Suprapubic skin (tissue), 4 donors: ENCODE measurements at regions not wholly inside any gene's neighbourhood (a gene's known extent, or its start where the extent isn't known, plus 50 kb on each side); places are given as distances from the start of the nearest gene placed in this dataset.
"Not testable (repeated sequence)": the region's sequence is repeated elsewhere in the genome, so short reads cannot be mapped to it uniquely, and the experiment has no call there.

Experiments
- DNase-seq, 2 donors: peaks; one replicate each; pipeline ENCODE4 v3.0.0-alpha.2; 2019; ENCODE audit warnings: low spot score in 2 of 2
- H3K27ac ChIP-seq: fragments of 200-600 bp; sonication (generic); one replicate; pipeline ENCODE4 v1.5.1; 2019
- H3K27me3 ChIP-seq: fragments of 200-600 bp; sonication (generic); one replicate; pipeline ENCODE4 v1.5.1; 2019
- H3K36me3 ChIP-seq: fragments of 200-600 bp; sonication (generic); one replicate; pipeline ENCODE4 v1.5.1; 2019
- H3K4me1 ChIP-seq: fragments of 200-600 bp; sonication (generic); one replicate; pipeline ENCODE4 v1.5.1; 2019
- H3K4me3 ChIP-seq: fragments of 200-600 bp; sonication (generic); one replicate; pipeline ENCODE4 v1.5.1; 2019; ENCODE audit warnings: mild to moderate bottlenecking
- H3K9me3 ChIP-seq: fragments of 200-600 bp; sonication (generic); one replicate; pipeline ENCODE4 v1.5.1; 2019
- EP300 ChIP-seq: sonication (generic); formaldehyde crosslinking; IDR thresholded peaks from one replicate; pipeline ENCODE4 v1.6.1; 2017; ENCODE audit warnings: antibody characterized with exemption
- POLR2A ChIP-seq, 2 donors: fragments of 450-650 bp; IDR thresholded peaks; one replicate each; pipeline ENCODE4 v1.6.1; 2017; ENCODE audit warnings: antibody characterized with exemption in 2 of 2, mild to moderate bottlenecking in 2 of 2, moderate library complexity in 2 of 2
- POLR2AphosphoS5 ChIP-seq, 3 donors: sonication (generic); formaldehyde crosslinking; IDR thresholded peaks; one replicate each; pipeline ENCODE4 v1.6.1; 2017; ENCODE audit warnings: antibody characterized with exemption in 3 of 3
- WGBS: methylation state at CpG from one replicate; pipeline ENCODE4 v1.1.5; 2018; 5-methylcytosine and 5-hydroxymethylcytosine counted together
- TF ChIP-seq, protein P1 (sequence below), 2 donors: fragments of 200-600 bp in 1 of 2; fragments of 450-650 bp in 1 of 2; sonication (generic) in 1 of 2; IDR thresholded peaks; one replicate each; pipeline ENCODE4 v1.5.1; 2016 to 2019; ENCODE audit warnings: antibody characterized with exemption in 2 of 2, mild to moderate bottlenecking in 1 of 2, moderate library complexity in 1 of 2

GRCh38 chr6:115058414-115059211 lies 715.8 kb upstream of the HS3ST5 start:
- Histone ChIP-seq H3K9me3 (no peaks in the 10 kb centered on the region), H3K36me3 (no peaks in the 10 kb centered on the region), H3K27me3 (no peaks in the 10 kb centered on the region), H3K4me1 (no peaks in the 10 kb centered on the region), H3K4me3 (no peak overlapping the region), H3K27ac (no peak overlapping the region)
- DNase-seq: no peak
- no peak for TF ChIP-seq POLR2AphosphoS5 (IDR thresholded peaks at IDR 0.05)
- TF ChIP-seq, protein P1, sequence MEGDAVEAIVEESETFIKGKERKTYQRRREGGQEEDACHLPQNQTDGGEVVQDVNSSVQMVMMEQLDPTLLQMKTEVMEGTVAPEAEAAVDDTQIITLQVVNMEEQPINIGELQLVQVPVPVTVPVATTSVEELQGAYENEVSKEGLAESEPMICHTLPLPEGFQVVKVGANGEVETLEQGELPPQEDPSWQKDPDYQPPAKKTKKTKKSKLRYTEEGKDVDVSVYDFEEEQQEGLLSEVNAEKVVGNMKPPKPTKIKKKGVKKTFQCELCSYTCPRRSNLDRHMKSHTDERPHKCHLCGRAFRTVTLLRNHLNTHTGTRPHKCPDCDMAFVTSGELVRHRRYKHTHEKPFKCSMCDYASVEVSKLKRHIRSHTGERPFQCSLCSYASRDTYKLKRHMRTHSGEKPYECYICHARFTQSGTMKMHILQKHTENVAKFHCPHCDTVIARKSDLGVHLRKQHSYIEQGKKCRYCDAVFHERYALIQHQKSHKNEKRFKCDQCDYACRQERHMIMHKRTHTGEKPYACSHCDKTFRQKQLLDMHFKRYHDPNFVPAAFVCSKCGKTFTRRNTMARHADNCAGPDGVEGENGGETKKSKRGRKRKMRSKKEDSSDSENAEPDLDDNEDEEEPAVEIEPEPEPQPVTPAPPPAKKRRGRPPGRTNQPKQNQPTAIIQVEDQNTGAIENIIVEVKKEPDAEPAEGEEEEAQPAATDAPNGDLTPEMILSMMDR (IDR thresholded peaks at IDR 0.05): no peak
- TF ChIP-seq EP300: no peak
- WGBS: 46% methylated on average over 3 of the region's 3 CpGs

GRCh38 chr6:115055579-115055978 lies 712.8 kb upstream of the HS3ST5 start:
- no peak overlapping the region for H3K4me3 ChIP-seq
- no peaks in the 10 kb centered on the region for H3K9me3 ChIP-seq
- no peak overlapping the region for H3K27ac ChIP-seq
- H3K27me3 ChIP-seq: no peaks in the 10 kb centered on the region
- TF ChIP-seq POLR2AphosphoS5 (IDR thresholded peaks at IDR 0.05) (no peak), POLR2A (IDR thresholded peaks at IDR 0.05) (no peak), EP300 (no peak)
- TF ChIP-seq, protein P1 (IDR thresholded peaks at IDR 0.05): no peak
- no peaks in the 10 kb centered on the region for H3K36me3 ChIP-seq
- no peak for DNase-seq
- H3K4me1 ChIP-seq: no peaks in the 10 kb centered on the region

DNA sequence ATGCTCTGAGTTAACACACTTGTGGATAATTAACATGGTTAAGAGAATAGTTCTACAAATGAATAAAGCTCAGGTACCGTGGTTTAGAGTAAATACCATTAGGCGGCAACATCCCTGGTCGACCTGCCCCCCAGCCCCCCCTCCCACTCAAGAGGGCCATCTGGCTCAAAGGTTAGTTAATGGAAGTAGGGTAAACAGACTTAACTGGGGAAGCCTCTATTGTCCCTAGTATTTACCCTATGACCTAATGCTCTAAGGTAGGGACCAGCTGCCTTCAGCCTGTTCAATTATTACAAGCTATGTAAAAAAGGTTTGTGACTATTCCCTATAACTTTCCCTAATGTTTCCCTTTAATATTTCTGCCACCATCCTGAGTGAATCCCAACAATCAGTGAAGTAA lies 711.4 kb upstream of the HS3ST5 start:
- not testable (repeated sequence) for H3K9me3 ChIP-seq, DNase-seq, H3K4me1 ChIP-seq, H3K27me3 ChIP-seq, H3K36me3 ChIP-seq, H3K27ac ChIP-seq, H3K4me3 ChIP-seq
- WGBS: 47% methylated on average over 3 of the region's 3 CpGs

GRCh38 chr6:115053169-115053860 lies 710.5 kb upstream of the HS3ST5 start:
- DNase-seq: no peak
- 91% methylated on average over 3 of the region's 3 CpGs for WGBS
- Histone ChIP-seq H3K4me1 (no peaks in the 10 kb centered on the region), H3K36me3 (no peaks in the 10 kb centered on the region), H3K27me3 (no peaks in the 10 kb centered on the region), H3K27ac (no peak overlapping the region), H3K4me3 (no peak overlapping the region), H3K9me3 (no peaks in the 10 kb centered on the region)
- no peak for TF ChIP-seq EP300
- no peak for TF ChIP-seq POLR2AphosphoS5 (IDR thresholded peaks at IDR 0.05)
- TF ChIP-seq POLR2A (IDR thresholded peaks at IDR 0.05): no peak
- TF ChIP-seq, protein P1 (IDR thresholded peaks at IDR 0.05): no peak

- Histone ChIP-seq H3K36me3 (no peaks in the 10 kb centered on the region), H3K27me3 (no peaks in the 10 kb centered on the region), H3K9me3 (no peaks in the 10 kb centered on the region), H3K27ac (no peak overlapping the region), H3K4me1 (no peaks in the 10 kb centered on the region), H3K4me3 (no peak overlapping the region)
- WGBS: 68% methylated on average over 2 of the region's 2 CpGs
- TF ChIP-seq EP300 (no peak), POLR2A (IDR thresholded peaks at IDR 0.05) (no peak), POLR2AphosphoS5 (IDR thresholded peaks at IDR 0.05) (no peak)
- TF ChIP-seq, protein P1 (IDR thresholded peaks at IDR 0.05): no peak
- no peak for DNase-seq
Measured at GRCh38 chr6:115016593-115016992, 673.8 kb upstream of the HS3ST5 start.
